ENCODE measurements at regions not wholly inside any gene's neighbourhood (a gene's known extent, or its start where the extent isn't known, plus 50 kb on each side); places are given as distances from the start of the nearest gene placed in this dataset.

DNA sequence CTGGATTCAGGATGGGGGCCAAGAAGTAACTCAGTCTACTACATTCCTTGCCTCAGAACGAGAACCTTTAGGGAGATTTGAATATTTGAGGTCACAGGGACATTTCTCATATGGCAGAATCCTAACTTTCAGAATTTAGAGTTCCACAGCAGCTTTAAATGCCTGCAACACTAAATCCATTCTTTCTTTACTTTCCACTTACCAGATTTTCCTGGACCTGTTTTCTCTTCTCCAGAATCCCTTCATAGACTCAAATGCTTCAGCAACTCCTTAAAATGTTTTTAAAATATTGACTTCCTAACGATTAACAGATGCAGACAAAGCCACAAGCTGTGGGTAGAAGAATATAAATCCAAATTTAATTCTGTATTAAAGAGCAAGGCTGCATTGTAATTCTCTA is 63.1 kb downstream of the PRSS23 start:
- TF ChIP-seq EZH2 (IDR thresholded peaks at IDR 0.05), result no peak
- TF ChIP-seq POLR2AphosphoS5 (IDR thresholded peaks at IDR 0.05; ENCODE audit: borderline replicate concordance, low read depth, low read length), result no peak
- TF ChIP-seq FOXP2 (optimal IDR thresholded peaks at IDR 0.05; ENCODE audit: control extremely low read depth, extremely low read length, insufficient read depth), result no peak
